Adipocyte (in vitro differentiated cells): ENCODE measurements at regions not wholly inside any gene's neighbourhood (a gene's known extent, or its start where the extent isn't known, plus 50 kb on each side); places are given as distances from the start of the nearest gene placed in this dataset.
A peak's percentile ranks its signal among the peaks of the same experiment; 100 is the strongest.
"Not testable (repeated sequence)": the region's sequence is repeated elsewhere in the genome, so short reads cannot be mapped to it uniquely, and the experiment has no call there.

ENCODE experiments used
- DNase-seq: peaks from one replicate; pipeline ENCODE4 v3.0.0-alpha.2; 2015; ENCODE audit warnings: low read depth
- H3K27me3 ChIP-seq: replicated peaks from 2 replicates; pipeline ENCODE4 v1.7.0; 2013; ENCODE audit warnings: mild to moderate bottlenecking, low read length, moderate library complexity; ENCODE audit not compliant: control insufficient read depth, insufficient read depth
- H3K36me3 ChIP-seq: 2 replicates; pipeline ENCODE4 v1.7.0; 2013; ENCODE audit warnings: low read length, mild to moderate bottlenecking, moderate library complexity; ENCODE audit not compliant: control insufficient read depth, insufficient read depth, severe bottlenecking
- H3K4me1 ChIP-seq: 2 replicates; pipeline ENCODE4 v1.7.0; 2013; ENCODE audit warnings: mild to moderate bottlenecking, low read length, moderate library complexity; ENCODE audit not compliant: control insufficient read depth, insufficient read depth
- H3K4me3 ChIP-seq: 2 replicates; pipeline ENCODE4 v1.7.0; 2013; ENCODE audit warnings: mild to moderate bottlenecking, low read length, moderate library complexity
- H3K9ac ChIP-seq: 2 replicates; pipeline ENCODE4 v1.7.0; 2013; ENCODE audit warnings: mild to moderate bottlenecking, low read length, moderate library complexity
- H3K9me3 ChIP-seq: 2 replicates; pipeline ENCODE4 v1.7.0; 2013; ENCODE audit warnings: mild to moderate bottlenecking, low read length, moderate library complexity; ENCODE audit not compliant: control insufficient read depth

- Histone ChIP-seq H3K36me3 (no peaks in the 10 kb centered on the region), H3K9ac (no peak overlapping the region), H3K4me1 (no peaks in the 10 kb centered on the region), H3K4me3 (no peak overlapping the region), H3K9me3 (no peaks in the 10 kb centered on the region), H3K27me3 (no peaks in the 10 kb centered on the region)
- DNase-seq, result no peak
Measured at GRCh38 chr7:34333184-34333583, 324.8 kb upstream of the NPSR1 start.

GRCh38 chr7:34333925-34334324, 324.1 kb upstream of the NPSR1 start:
- no peak for DNase-seq
- H3K36me3 ChIP-seq, result no peaks in the 10 kb centered on the region
- no peak overlapping the region for H3K9ac ChIP-seq
- H3K4me3 ChIP-seq, result no peak overlapping the region
- H3K4me1 ChIP-seq, result no peaks in the 10 kb centered on the region
- H3K27me3 ChIP-seq, result no peaks in the 10 kb centered on the region
- H3K9me3 ChIP-seq, result no peaks in the 10 kb centered on the region

GRCh38 chr7:34337163-34337562, 320.9 kb upstream of the NPSR1 start:
- H3K9me3 ChIP-seq, result no peaks in the 10 kb centered on the region
- H3K4me3 ChIP-seq, result no peak overlapping the region
- no peak overlapping the region for H3K9ac ChIP-seq
- no peak for DNase-seq
- no peaks in the 10 kb centered on the region for H3K27me3 ChIP-seq
- no peaks in the 10 kb centered on the region for H3K36me3 ChIP-seq
- H3K4me1 ChIP-seq, result no peaks in the 10 kb centered on the region

- no peak overlapping the region for H3K9ac ChIP-seq
- no peak overlapping the region for H3K4me3 ChIP-seq
- H3K9me3 ChIP-seq, result no peaks in the 10 kb centered on the region
- DNase-seq, result no peak
- no peaks in the 10 kb centered on the region for H3K27me3 ChIP-seq
- H3K36me3 ChIP-seq, result no peaks in the 10 kb centered on the region
- no peaks in the 10 kb centered on the region for H3K4me1 ChIP-seq
Measured at GRCh38 chr7:34338961-34339526, 319.0 kb upstream of the NPSR1 start.

- no peaks in the 10 kb centered on the region for H3K4me1 ChIP-seq
- H3K9me3 ChIP-seq, result no peaks in the 10 kb centered on the region
- H3K9ac ChIP-seq, result no peak overlapping the region
- no peaks in the 10 kb centered on the region for H3K36me3 ChIP-seq
- H3K27me3 ChIP-seq, result no peaks in the 10 kb centered on the region
- no peak for DNase-seq
- no peak overlapping the region for H3K4me3 ChIP-seq
Measured at GRCh38 chr7:34341326-34341725, 316.7 kb upstream of the NPSR1 start.

GRCh38 chr7:34342387-34342786, 315.6 kb upstream of the NPSR1 start:
- H3K9me3 ChIP-seq, result no peaks in the 10 kb centered on the region
- no peaks in the 10 kb centered on the region for H3K27me3 ChIP-seq
- H3K36me3 ChIP-seq, result no peaks in the 10 kb centered on the region
- no peak for DNase-seq
- no peaks in the 10 kb centered on the region for H3K4me1 ChIP-seq
- no peak overlapping the region for H3K9ac ChIP-seq
- H3K4me3 ChIP-seq, result no peak overlapping the region

GRCh38 chr7:34343667-34344066, 314.4 kb upstream of the NPSR1 start:
- H3K4me3 ChIP-seq, result no peak overlapping the region
- no peaks in the 10 kb centered on the region for H3K9me3 ChIP-seq
- H3K36me3 ChIP-seq, result no peaks in the 10 kb centered on the region
- no peaks in the 10 kb centered on the region for H3K4me1 ChIP-seq
- no peak overlapping the region for H3K9ac ChIP-seq
- no peak for DNase-seq
- no peaks in the 10 kb centered on the region for H3K27me3 ChIP-seq

- H3K9ac ChIP-seq, result no peak overlapping the region
Measured at GRCh38 chr7:34354011-34354410, 304.0 kb upstream of the NPSR1 start.

GRCh38 chr7:34354899-34355298, 303.1 kb upstream of the NPSR1 start:
- Histone ChIP-seq H3K9ac (no peak overlapping the region), H3K9me3 (no peaks in the 10 kb centered on the region), H3K4me3 (no peak overlapping the region), H3K36me3 (no peaks in the 10 kb centered on the region), H3K4me1 (peaks cover 8% of the 10 kb centered on the region), H3K27me3 (peaks cover 1% of the 10 kb centered on the region)
- DNase-seq, result peak; percentile 74

More at GRCh38 chr7:34354011-34354410, 304.0 kb upstream of the NPSR1 start:
- H3K9me3 ChIP-seq, result no peaks in the 10 kb centered on the region
- peaks cover 8% of the 10 kb centered on the region for H3K4me1 ChIP-seq
- H3K36me3 ChIP-seq, result no peaks in the 10 kb centered on the region
- no peaks in the 10 kb centered on the region for H3K27me3 ChIP-seq
- no peak for DNase-seq
- no peak overlapping the region for H3K4me3 ChIP-seq

- H3K9me3 ChIP-seq, result no peaks in the 10 kb centered on the region
- H3K36me3 ChIP-seq, result no peaks in the 10 kb centered on the region
- no peak overlapping the region for H3K9ac ChIP-seq
- no peak overlapping the region for H3K4me3 ChIP-seq
- DNase-seq, result no peak
- H3K4me1 ChIP-seq, result peaks cover 8% of the 10 kb centered on the region
- peaks cover 5% of the 10 kb centered on the region for H3K27me3 ChIP-seq
Measured at GRCh38 chr7:34357068-34357467, 300.9 kb upstream of the NPSR1 start.

GRCh38 chr7:34357946-34358345, 300.1 kb upstream of the NPSR1 start:
- H3K36me3 ChIP-seq, result no peaks in the 10 kb centered on the region

GRCh38 chr7:34358578-34358977, 299.4 kb upstream of the NPSR1 start:
- not testable (repeated sequence) for H3K9ac ChIP-seq, H3K36me3 ChIP-seq, H3K27me3 ChIP-seq, H3K4me1 ChIP-seq, DNase-seq, H3K4me3 ChIP-seq, H3K9me3 ChIP-seq

More at GRCh38 chr7:34357946-34358345, 300.1 kb upstream of the NPSR1 start:
- no peak for DNase-seq
- Histone ChIP-seq H3K4me1 (peaks cover 8% of the 10 kb centered on the region), H3K27me3 (peaks cover 5% of the 10 kb centered on the region), H3K9me3 (no peaks in the 10 kb centered on the region), H3K4me3 (no peak overlapping the region), H3K9ac (no peak overlapping the region)
